Neural progenitor cell (in vitro differentiated cells): ENCODE measurements at regions not wholly inside any gene's neighbourhood (a gene's known extent, or its start where the extent isn't known, plus 50 kb on each side); places are given as distances from the start of the nearest gene placed in this dataset.
"Not testable (repeated sequence)": the region's sequence is repeated elsewhere in the genome, so short reads cannot be mapped to it uniquely, and the experiment has no call there.

Experiments
- DNase-seq: peaks from one replicate; pipeline ENCODE4 v3.0.0-alpha.2; 2016; ENCODE audit warnings: low spot score
- H2AFZ ChIP-seq: fragments of 200-600 bp; sonication (generic); replicated peaks from 2 replicates; pipeline ENCODE4 v1.6.1; 2016; ENCODE audit warnings: antibody characterized with exemption
- H3F3A ChIP-seq: fragments of 200-600 bp; sonication (generic); 2 replicates; pipeline ENCODE4 v1.6.1; 2016; ENCODE audit warnings: antibody characterized with exemption, low read depth
- H3K27ac ChIP-seq: fragments of 200-600 bp; sonication (generic); 2 replicates; pipeline ENCODE4 v1.5.1; 2016; ENCODE audit warnings: mild to moderate bottlenecking
- H3K27me3 ChIP-seq: fragments of 200-600 bp; sonication (generic); 2 replicates; pipeline ENCODE4 v1.6.1; 2016; ENCODE audit warnings: mild to moderate bottlenecking, moderate library complexity
- H3K36me3 ChIP-seq: fragments of 200-600 bp; sonication (generic); 2 replicates; pipeline ENCODE4 v1.5.1; 2016
- H3K4me1 ChIP-seq: fragments of 200-600 bp; sonication (generic); 2 replicates; pipeline ENCODE4 v1.6.1; 2016; ENCODE audit warnings: mixed run types
- H3K4me2 ChIP-seq: fragments of 200-600 bp; sonication (generic); 2 replicates; pipeline ENCODE4 v1.6.1; 2016
- H3K4me3 ChIP-seq: fragments of 200-600 bp; sonication (generic); 2 replicates; pipeline ENCODE4 v1.5.1; 2016
- H3K79me2 ChIP-seq: fragments of 200-600 bp; sonication (generic); 2 replicates; pipeline ENCODE4 v1.6.1; 2016; ENCODE audit warnings: low read depth
- H3K9ac ChIP-seq: fragments of 200-600 bp; sonication (generic); 2 replicates; pipeline ENCODE4 v1.6.1; 2016
- H3K9me3 ChIP-seq: fragments of 200-600 bp; sonication (generic); 2 replicates; pipeline ENCODE4 v1.5.1; 2016; ENCODE audit warnings: low read depth
- H4K20me1 ChIP-seq: fragments of 200-600 bp; sonication (generic); 2 replicates; pipeline ENCODE4 v1.6.1; 2016; ENCODE audit warnings: low read depth
- H3K27ac Mint-ChIP-seq: 3 replicates; pipeline ENCODE4 v1.8.0; 2021; ENCODE audit warnings: mixed read lengths
- H3K27me3 Mint-ChIP-seq: 2 replicates; pipeline ENCODE4 v1.8.0; 2022; ENCODE audit warnings: low read depth, mild to moderate bottlenecking, inconsistent platforms, moderate library complexity, mixed read lengths; ENCODE audit not compliant: insufficient read depth
- H3K36me3 Mint-ChIP-seq: 3 replicates; pipeline ENCODE4 v1.8.0; 2021; ENCODE audit warnings: mixed read lengths
- H3K4me1 Mint-ChIP-seq: 3 replicates; pipeline ENCODE4 v1.8.0; 2021; ENCODE audit warnings: mixed read lengths
- H3K4me3 Mint-ChIP-seq: 3 replicates; pipeline ENCODE4 v1.8.0; 2021; ENCODE audit warnings: mild to moderate bottlenecking, moderate library complexity, mixed read lengths
- H3K9me3 Mint-ChIP-seq: 3 replicates; pipeline ENCODE4 v1.8.0; 2020; ENCODE audit warnings: mixed read lengths
- CTCF ChIP-seq: fragments of 200-600 bp; sonication (generic); IDR thresholded peaks from 2 replicates; pipeline ENCODE4 v1.5.1; 2017; ENCODE audit warnings: antibody characterized with exemption, mild to moderate bottlenecking
- EZH2 ChIP-seq: fragments of 200-600 bp; sonication (generic); IDR thresholded peaks from 2 replicates; pipeline ENCODE4 v1.6.1; 2017; ENCODE audit warnings: antibody characterized with exemption, mild to moderate bottlenecking, moderate library complexity
- EZH2phosphoT487 ChIP-seq: fragments of 200-600 bp; sonication (generic); IDR thresholded peaks from 2 replicates; pipeline ENCODE4 v1.6.1; 2017; ENCODE audit warnings: antibody characterized with exemption

GRCh38 chr10:36463390-36463789, 662.0 kb upstream of the ANKRD30A start:
- Histone ChIP-seq H2AFZ (no peak overlapping the region), H3K36me3 (no peaks in the 10 kb centered on the region), H3K4me2 (no peak overlapping the region), H3K9ac (no peak overlapping the region), H3F3A (no peaks in the 10 kb centered on the region), H4K20me1 (no peaks in the 10 kb centered on the region), H3K9me3 (peaks cover 2% of the 10 kb centered on the region), H3K4me3 (no peak overlapping the region), H3K27me3 (no peaks in the 10 kb centered on the region), H3K27ac (no peak overlapping the region), H3K79me2 (no peaks in the 10 kb centered on the region), H3K4me1 (no peaks in the 10 kb centered on the region)
- TF ChIP-seq EZH2phosphoT487 (no peak), EZH2 (no peak), CTCF (no peak)
- H3K36me3 Mint-ChIP-seq: no peaks in the 10 kb centered on the region
- no peak overlapping the region for H3K4me3 Mint-ChIP-seq
- no peaks in the 10 kb centered on the region for H3K27me3 Mint-ChIP-seq
- peaks cover 6% of the 10 kb centered on the region for H3K9me3 Mint-ChIP-seq
- no peak for DNase-seq
- no peaks in the 10 kb centered on the region for H3K4me1 Mint-ChIP-seq
- H3K27ac Mint-ChIP-seq: no peak overlapping the region

- H2AFZ ChIP-seq: no peak overlapping the region
- TF ChIP-seq EZH2 (no peak), EZH2phosphoT487 (no peak), CTCF (no peak)
- Mint-ChIP-seq H3K4me3 (no peak overlapping the region), H3K36me3 (no peaks in the 10 kb centered on the region), H3K4me1 (no peaks in the 10 kb centered on the region), H3K27me3 (no peaks in the 10 kb centered on the region), H3K27ac (no peak overlapping the region), H3K9me3 (peaks cover 8% of the 10 kb centered on the region)
- H3K27me3 ChIP-seq: no peaks in the 10 kb centered on the region
- no peak overlapping the region for H3K9ac ChIP-seq
- no peaks in the 10 kb centered on the region for H4K20me1 ChIP-seq
- H3K4me1 ChIP-seq: no peaks in the 10 kb centered on the region
- no peak overlapping the region for H3K4me2 ChIP-seq
- peaks cover 6% of the 10 kb centered on the region for H3K9me3 ChIP-seq
- DNase-seq: no peak
- H3K4me3 ChIP-seq: no peak overlapping the region
- no peaks in the 10 kb centered on the region for H3F3A ChIP-seq
- H3K36me3 ChIP-seq: no peaks in the 10 kb centered on the region
- H3K79me2 ChIP-seq: no peaks in the 10 kb centered on the region
- H3K27ac ChIP-seq: no peak overlapping the region
Measured at GRCh38 chr10:36462194-36462593, 663.2 kb upstream of the ANKRD30A start.

DNA sequence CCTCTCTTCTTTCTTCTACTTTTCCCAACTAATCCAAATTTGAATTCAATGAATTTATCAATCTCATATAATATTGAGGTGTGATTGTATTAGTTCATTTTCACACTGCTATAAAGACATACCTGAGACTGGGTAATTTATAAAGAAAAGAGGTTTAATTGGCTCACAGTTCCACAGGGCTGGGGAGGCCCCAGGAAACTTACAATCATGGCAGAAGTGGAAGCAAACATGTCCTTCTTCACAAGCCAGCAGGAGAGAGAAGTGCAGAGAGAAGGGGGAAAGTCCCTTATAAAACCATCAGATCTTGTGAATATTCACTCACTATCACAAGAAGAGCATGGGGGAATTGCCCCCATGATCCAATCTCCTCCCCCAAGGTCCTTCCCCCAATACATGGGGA, 667.0 kb upstream of the ANKRD30A start:
- H3K27me3 ChIP-seq: not testable (repeated sequence)

DNA sequence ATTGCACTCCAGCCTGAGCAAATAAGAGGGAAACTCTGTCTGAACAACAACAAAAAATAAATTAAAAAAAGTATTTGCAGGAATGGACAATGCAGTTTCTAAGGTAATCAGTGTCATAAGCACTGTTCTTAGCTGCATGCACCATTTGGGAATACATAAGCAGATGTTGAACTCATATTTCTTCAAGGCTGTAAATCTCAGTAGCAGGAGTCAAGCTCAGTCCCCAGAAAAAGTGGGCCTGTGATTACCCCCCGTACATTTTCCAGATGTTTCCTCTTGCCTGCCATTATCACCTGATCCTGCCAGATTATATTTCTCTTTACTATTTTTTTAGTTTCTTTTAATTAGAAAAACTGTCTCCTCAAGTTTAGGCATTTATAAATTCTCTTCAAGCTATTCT, 667.6 kb upstream of the ANKRD30A start:
- Mint-ChIP-seq H3K4me3 (no peak overlapping the region), H3K9me3 (peaks cover 8% of the 10 kb centered on the region), H3K27ac (no peak overlapping the region), H3K27me3 (no peaks in the 10 kb centered on the region), H3K4me1 (no peaks in the 10 kb centered on the region), H3K36me3 (no peaks in the 10 kb centered on the region)
- H3K36me3 ChIP-seq: no peaks in the 10 kb centered on the region
- no peak overlapping the region for H3K27ac ChIP-seq
- H3K4me3 ChIP-seq: no peak overlapping the region
- H3K4me1 ChIP-seq: no peaks in the 10 kb centered on the region
- H3F3A ChIP-seq: no peaks in the 10 kb centered on the region
- no peaks in the 10 kb centered on the region for H3K79me2 ChIP-seq
- no peak overlapping the region for H3K4me2 ChIP-seq
- H4K20me1 ChIP-seq: no peaks in the 10 kb centered on the region
- DNase-seq: no peak
- peaks cover 6% of the 10 kb centered on the region for H3K9me3 ChIP-seq
- H3K9ac ChIP-seq: no peak overlapping the region
- TF ChIP-seq EZH2phosphoT487 (no peak), EZH2 (no peak), CTCF (no peak)
- no peaks in the 10 kb centered on the region for H3K27me3 ChIP-seq
- no peak overlapping the region for H2AFZ ChIP-seq

More for the DNA sequence above, 667.0 kb upstream of the ANKRD30A start:
- not testable (repeated sequence) for H3K4me3 ChIP-seq, H3K36me3 Mint-ChIP-seq, H3K9me3 ChIP-seq, H3K27ac ChIP-seq, H3K9me3 Mint-ChIP-seq, H3F3A ChIP-seq, DNase-seq, H3K4me1 Mint-ChIP-seq, H3K4me3 Mint-ChIP-seq, H3K9ac ChIP-seq, H3K4me2 ChIP-seq, H3K4me1 ChIP-seq, H3K27me3 Mint-ChIP-seq, H3K27ac Mint-ChIP-seq, H2AFZ ChIP-seq, H4K20me1 ChIP-seq, H3K36me3 ChIP-seq, H3K79me2 ChIP-seq
